ENCODE measurements at regions not wholly inside any gene's neighbourhood (a gene's known extent, or its start where the extent isn't known, plus 50 kb on each side); places are given as distances from the start of the nearest gene placed in this dataset.

- Mint-ChIP-seq H3K27me3 (ENCODE audit: insufficient read depth) (peaks cover 11% of the 10 kb centered on the region), H3K4me3 (no peak overlapping the region), H3K27ac (no peak overlapping the region), H3K36me3 (ENCODE audit: low read depth) (no peaks in the 10 kb centered on the region), H3K4me1 (ENCODE audit: low read depth) (no peaks in the 10 kb centered on the region), H3K9me3 (no peaks in the 10 kb centered on the region)
- DNase-seq (ENCODE audit: low spot score), result no peak
- intact Hi-C loops (cut with micrococcal nuclease), result no loop called here
Measured at GRCh38 chr1:67586596-67586995, 98.4 kb upstream of the GADD45A start.

DNA sequence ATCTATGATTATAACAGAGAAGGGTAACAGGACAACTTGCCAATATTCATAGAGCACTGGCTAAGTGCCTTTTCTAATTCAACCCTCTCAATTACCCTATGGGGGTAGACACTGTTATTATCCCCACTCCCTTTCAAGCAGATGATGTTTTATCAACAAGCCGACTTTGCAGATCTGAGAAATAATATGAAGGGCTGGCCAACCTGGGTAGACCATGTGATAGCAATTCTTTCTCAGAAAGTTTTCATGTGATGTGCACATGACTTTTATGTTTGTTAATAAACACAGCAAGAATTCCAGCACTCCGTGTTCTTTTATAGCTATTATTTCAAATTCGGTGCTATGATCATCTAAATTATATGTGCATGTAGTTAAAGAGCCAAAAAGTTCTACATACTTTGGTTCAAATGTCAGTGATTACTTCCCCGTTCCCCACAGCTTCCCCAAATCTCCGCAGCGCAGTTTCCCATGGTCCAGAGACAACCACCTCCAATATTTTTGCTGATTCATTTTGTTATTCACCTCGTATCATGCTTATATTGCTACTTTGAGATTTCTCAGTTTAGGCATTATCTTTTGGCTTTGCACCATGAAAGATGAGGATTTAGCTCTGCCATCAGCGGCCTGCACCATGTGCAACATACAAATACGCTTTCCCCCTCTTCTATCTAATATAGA, 96.7 kb upstream of the GADD45A start:
- intact Hi-C loops (cut with micrococcal nuclease), result no loop called here
- DNase-seq (ENCODE audit: low spot score), result no peak
- Mint-ChIP-seq H3K4me3 (no peak overlapping the region), H3K36me3 (ENCODE audit: low read depth) (no peaks in the 10 kb centered on the region), H3K27me3 (ENCODE audit: insufficient read depth) (peaks cover 12% of the 10 kb centered on the region), H3K4me1 (ENCODE audit: low read depth) (no peaks in the 10 kb centered on the region), H3K27ac (no peak overlapping the region), H3K9me3 (no peaks in the 10 kb centered on the region)

- intact Hi-C loops (cut with micrococcal nuclease), result no loop called here
- H3K4me1 Mint-ChIP-seq (ENCODE audit: low read depth), result no peaks in the 10 kb centered on the region
- H3K4me3 Mint-ChIP-seq, result no peak overlapping the region
- no peak overlapping the region for H3K27ac Mint-ChIP-seq
- peaks cover 12% of the 10 kb centered on the region for H3K27me3 Mint-ChIP-seq (ENCODE audit: insufficient read depth)
- no peak for DNase-seq (ENCODE audit: low spot score)
- no peaks in the 10 kb centered on the region for H3K9me3 Mint-ChIP-seq
- H3K36me3 Mint-ChIP-seq (ENCODE audit: low read depth), result no peaks in the 10 kb centered on the region
Measured at GRCh38 chr1:67589519-67590233, 95.3 kb upstream of the GADD45A start.

GRCh38 chr1:67590329-67590728, 94.7 kb upstream of the GADD45A start:
- Mint-ChIP-seq H3K27ac (no peak overlapping the region), H3K36me3 (ENCODE audit: low read depth) (no peaks in the 10 kb centered on the region), H3K4me1 (ENCODE audit: low read depth) (no peaks in the 10 kb centered on the region), H3K27me3 (ENCODE audit: insufficient read depth) (peaks cover 12% of the 10 kb centered on the region), H3K9me3 (no peaks in the 10 kb centered on the region), H3K4me3 (no peak overlapping the region)
- intact Hi-C loops (cut with micrococcal nuclease), result no loop called here
- DNase-seq (ENCODE audit: low spot score), result no peak

- no peaks in the 10 kb centered on the region for H3K4me1 Mint-ChIP-seq (ENCODE audit: low read depth)
- DNase-seq (ENCODE audit: low spot score), result no peak
- no peaks in the 10 kb centered on the region for H3K9me3 Mint-ChIP-seq
- no peak overlapping the region for H3K27ac Mint-ChIP-seq
- H3K36me3 Mint-ChIP-seq (ENCODE audit: low read depth), result no peaks in the 10 kb centered on the region
- intact Hi-C loops (cut with micrococcal nuclease), result no loop called here
- peaks cover 4% of the 10 kb centered on the region for H3K27me3 Mint-ChIP-seq (ENCODE audit: insufficient read depth)
- no peak overlapping the region for H3K4me3 Mint-ChIP-seq
Measured at GRCh38 chr1:67594764-67595163, 90.2 kb upstream of the GADD45A start.

- H3K27me3 Mint-ChIP-seq (ENCODE audit: insufficient read depth), result peaks cover 4% of the 10 kb centered on the region
- H3K4me3 Mint-ChIP-seq, result no peak overlapping the region
- no peak for DNase-seq (ENCODE audit: low spot score)
- no peaks in the 10 kb centered on the region for H3K4me1 Mint-ChIP-seq (ENCODE audit: low read depth)
- no peaks in the 10 kb centered on the region for H3K36me3 Mint-ChIP-seq (ENCODE audit: low read depth)
- intact Hi-C loops (cut with micrococcal nuclease), result no loop called here
- H3K9me3 Mint-ChIP-seq, result no peaks in the 10 kb centered on the region
- H3K27ac Mint-ChIP-seq, result no peak overlapping the region
Measured at GRCh38 chr1:67596674-67597073, 88.3 kb upstream of the GADD45A start.

GRCh38 chr1:67597336-67597735, 87.7 kb upstream of the GADD45A start:
- no peak for DNase-seq (ENCODE audit: low spot score)
- intact Hi-C loops (cut with micrococcal nuclease), result no loop called here
- H3K36me3 Mint-ChIP-seq (ENCODE audit: low read depth), result no peaks in the 10 kb centered on the region
- H3K4me1 Mint-ChIP-seq (ENCODE audit: low read depth), result no peaks in the 10 kb centered on the region
- H3K9me3 Mint-ChIP-seq, result no peaks in the 10 kb centered on the region
- no peak overlapping the region for H3K4me3 Mint-ChIP-seq
- no peak overlapping the region for H3K27ac Mint-ChIP-seq
- peaks cover 7% of the 10 kb centered on the region for H3K27me3 Mint-ChIP-seq (ENCODE audit: insufficient read depth)

- H3K27ac Mint-ChIP-seq, result no peak overlapping the region
- H3K4me1 Mint-ChIP-seq (ENCODE audit: low read depth), result no peaks in the 10 kb centered on the region
- no peaks in the 10 kb centered on the region for H3K36me3 Mint-ChIP-seq (ENCODE audit: low read depth)
- no peaks in the 10 kb centered on the region for H3K9me3 Mint-ChIP-seq
- peaks cover 13% of the 10 kb centered on the region for H3K27me3 Mint-ChIP-seq (ENCODE audit: insufficient read depth)
- intact Hi-C loops (cut with micrococcal nuclease), result no loop called here
- H3K4me3 Mint-ChIP-seq, result no peak overlapping the region
- DNase-seq (ENCODE audit: low spot score), result no peak
Measured at GRCh38 chr1:67599085-67599484, 85.9 kb upstream of the GADD45A start.

DNA sequence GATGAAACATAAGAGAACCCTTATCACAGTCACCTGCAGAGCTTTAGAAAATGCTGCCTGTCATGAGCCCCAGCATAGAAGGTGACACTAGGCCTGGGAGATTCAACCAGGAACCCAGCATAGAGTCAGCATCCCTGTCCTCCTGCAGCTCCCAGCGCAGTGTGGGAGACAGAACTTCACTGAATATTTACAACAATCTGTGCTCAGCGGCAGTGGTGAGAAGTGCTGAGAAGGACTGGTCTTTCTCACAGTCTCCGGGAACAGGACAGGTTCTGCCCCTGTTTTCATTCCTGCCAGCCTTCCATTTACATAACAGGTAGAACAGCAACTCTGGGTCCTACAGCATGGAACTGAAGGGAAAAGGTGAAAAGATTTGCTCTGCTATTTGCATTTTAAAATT, 83.5 kb upstream of the GADD45A start:
- H3K4me3 Mint-ChIP-seq, result no peak overlapping the region
- H3K9me3 Mint-ChIP-seq, result no peaks in the 10 kb centered on the region
- intact Hi-C loops (cut with micrococcal nuclease), result no loop called here
- peaks cover 13% of the 10 kb centered on the region for H3K27me3 Mint-ChIP-seq (ENCODE audit: insufficient read depth)
- no peaks in the 10 kb centered on the region for H3K36me3 Mint-ChIP-seq (ENCODE audit: low read depth)
- H3K27ac Mint-ChIP-seq, result no peak overlapping the region
- H3K4me1 Mint-ChIP-seq (ENCODE audit: low read depth), result no peaks in the 10 kb centered on the region
- DNase-seq (ENCODE audit: low spot score), result no peak

DNA sequence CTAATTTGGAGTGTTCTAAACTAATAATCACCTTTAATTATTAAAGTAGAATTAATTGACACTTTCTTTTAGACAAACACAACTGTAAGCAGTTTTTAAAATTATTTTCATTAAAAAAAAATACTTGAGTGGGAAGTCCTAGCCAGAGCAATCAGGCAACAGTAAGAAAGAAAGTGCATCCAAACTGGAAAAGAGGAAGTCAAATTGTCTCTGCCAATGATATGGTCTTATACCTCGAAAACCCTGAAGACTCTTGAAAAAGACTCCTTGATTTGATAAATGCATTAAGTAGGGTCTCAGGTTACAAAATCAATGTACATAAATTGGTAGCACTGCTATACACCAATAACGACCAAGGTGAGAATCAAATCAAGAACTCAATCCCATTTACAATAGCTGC, 83.0 kb upstream of the GADD45A start:
- Mint-ChIP-seq H3K27ac (no peak overlapping the region), H3K4me3 (no peak overlapping the region), H3K27me3 (ENCODE audit: insufficient read depth) (peaks cover 13% of the 10 kb centered on the region), H3K36me3 (ENCODE audit: low read depth) (no peaks in the 10 kb centered on the region), H3K9me3 (no peaks in the 10 kb centered on the region), H3K4me1 (ENCODE audit: low read depth) (no peaks in the 10 kb centered on the region)
- intact Hi-C loops (cut with micrococcal nuclease), result no loop called here
- DNase-seq (ENCODE audit: low spot score), result no peak

DNA sequence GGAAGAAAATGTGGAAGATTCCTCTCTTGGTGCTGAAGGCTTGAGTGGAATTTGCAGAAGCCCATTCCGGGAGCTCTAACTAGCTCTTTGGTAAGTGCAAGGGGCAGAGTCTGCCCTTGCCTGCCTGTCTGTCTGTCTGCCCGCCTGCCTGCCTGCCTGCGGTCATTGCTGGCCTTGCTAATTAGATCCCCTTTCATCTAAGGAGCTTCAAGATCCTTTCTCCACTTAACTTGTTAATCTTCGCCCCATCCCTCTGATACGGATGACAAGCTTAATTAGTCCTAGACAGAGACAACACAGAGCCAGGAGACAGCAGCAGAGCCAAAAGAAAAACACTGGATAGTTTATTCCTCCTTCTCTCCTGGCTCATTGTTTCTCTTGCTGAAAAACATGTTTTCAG, 80.2 kb upstream of the GADD45A start:
- peaks cover 13% of the 10 kb centered on the region for H3K27me3 Mint-ChIP-seq (ENCODE audit: insufficient read depth)
- H3K36me3 Mint-ChIP-seq (ENCODE audit: low read depth), result no peaks in the 10 kb centered on the region
- DNase-seq (ENCODE audit: low spot score), result no peak
- intact Hi-C loops (cut with micrococcal nuclease), result no loop called here
- no peaks in the 10 kb centered on the region for H3K4me1 Mint-ChIP-seq (ENCODE audit: low read depth)
- H3K4me3 Mint-ChIP-seq, result no peak overlapping the region
- no peak overlapping the region for H3K27ac Mint-ChIP-seq
- no peaks in the 10 kb centered on the region for H3K9me3 Mint-ChIP-seq

DNA sequence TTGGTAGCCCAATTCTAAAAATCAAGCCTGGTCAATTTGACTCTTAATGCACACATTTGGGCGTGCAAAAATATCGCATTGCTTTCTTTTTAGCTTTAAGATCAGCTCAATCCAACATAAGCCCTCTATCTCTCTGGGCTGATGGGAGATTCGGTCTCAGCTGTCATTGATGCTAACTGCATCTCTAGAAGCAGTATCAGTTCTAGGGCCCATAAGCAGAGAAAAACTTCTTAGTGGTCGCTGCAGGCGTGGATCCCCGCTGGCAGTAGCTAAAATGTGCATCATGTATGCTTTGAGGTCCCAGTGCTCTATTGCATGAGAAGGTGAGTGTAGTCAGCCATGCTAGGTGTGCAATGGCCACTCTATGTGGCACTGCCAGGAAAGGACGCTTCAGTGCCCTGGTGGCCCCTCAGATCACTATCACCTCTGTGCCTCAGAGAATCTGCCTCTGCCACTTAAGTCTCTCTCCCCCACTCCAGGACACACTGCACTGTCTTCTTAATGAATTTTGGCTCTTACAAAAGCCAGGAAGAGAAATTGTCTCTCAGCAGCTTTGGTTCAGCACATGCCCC, 79.7 kb upstream of the GADD45A start:
- Mint-ChIP-seq H3K4me3 (no peak overlapping the region), H3K27ac (no peak overlapping the region), H3K9me3 (no peaks in the 10 kb centered on the region), H3K36me3 (ENCODE audit: low read depth) (no peaks in the 10 kb centered on the region), H3K27me3 (ENCODE audit: insufficient read depth) (peaks cover 13% of the 10 kb centered on the region), H3K4me1 (ENCODE audit: low read depth) (no peaks in the 10 kb centered on the region)
- intact Hi-C loops (cut with micrococcal nuclease), result no loop called here
- DNase-seq (ENCODE audit: low spot score), result no peak

DNA sequence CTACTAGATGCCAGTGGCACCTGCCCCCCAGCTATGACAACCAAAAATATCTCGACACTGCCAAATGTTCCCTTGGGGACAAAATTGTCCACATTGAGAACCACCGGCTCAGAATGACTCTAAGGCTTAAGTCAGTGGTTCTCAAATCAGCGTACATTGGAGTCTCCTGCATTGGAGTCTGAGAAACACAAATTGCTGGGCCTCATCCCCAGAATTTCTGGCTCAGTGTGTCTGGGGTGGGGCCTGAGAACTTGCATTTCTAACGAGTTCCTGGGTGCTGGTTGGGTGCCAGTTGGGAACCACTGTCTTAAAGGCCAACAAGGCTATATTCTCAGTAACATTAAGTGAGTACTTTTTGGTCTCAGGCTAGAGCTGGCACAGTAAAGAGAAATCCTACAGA, 77.7 kb upstream of the GADD45A start:
- no peak for DNase-seq (ENCODE audit: low spot score)
- Mint-ChIP-seq H3K9me3 (no peaks in the 10 kb centered on the region), H3K27me3 (ENCODE audit: insufficient read depth) (peaks cover 7% of the 10 kb centered on the region), H3K27ac (no peak overlapping the region), H3K4me1 (ENCODE audit: low read depth) (no peaks in the 10 kb centered on the region), H3K36me3 (ENCODE audit: low read depth) (no peaks in the 10 kb centered on the region), H3K4me3 (no peak overlapping the region)
- intact Hi-C loops (cut with micrococcal nuclease), result no loop called here

All from activated T-helper 1 cell treated with anti-CD3 and anti-CD28 coated beads, Interleukin-12 subunit alpha, Interleukin-12 subunit beta, Interleukin-2, Interleukin-4 antibody, amounts not matched to agents 30 ng/mL and 10 ng/mL and 1 ng/mL, durations not matched to agents 14 hours and 24 hours and 36 hours (primary cell).